ENCODE measurements at regions not wholly inside any gene's neighbourhood (a gene's known extent, or its start where the extent isn't known, plus 50 kb on each side); places are given as distances from the start of the nearest gene placed in this dataset.

GRCh38 chr5:110855961-110856360, 117.2 kb downstream of the SLC25A46 start:
- TF ChIP-seq, protein P1, sequence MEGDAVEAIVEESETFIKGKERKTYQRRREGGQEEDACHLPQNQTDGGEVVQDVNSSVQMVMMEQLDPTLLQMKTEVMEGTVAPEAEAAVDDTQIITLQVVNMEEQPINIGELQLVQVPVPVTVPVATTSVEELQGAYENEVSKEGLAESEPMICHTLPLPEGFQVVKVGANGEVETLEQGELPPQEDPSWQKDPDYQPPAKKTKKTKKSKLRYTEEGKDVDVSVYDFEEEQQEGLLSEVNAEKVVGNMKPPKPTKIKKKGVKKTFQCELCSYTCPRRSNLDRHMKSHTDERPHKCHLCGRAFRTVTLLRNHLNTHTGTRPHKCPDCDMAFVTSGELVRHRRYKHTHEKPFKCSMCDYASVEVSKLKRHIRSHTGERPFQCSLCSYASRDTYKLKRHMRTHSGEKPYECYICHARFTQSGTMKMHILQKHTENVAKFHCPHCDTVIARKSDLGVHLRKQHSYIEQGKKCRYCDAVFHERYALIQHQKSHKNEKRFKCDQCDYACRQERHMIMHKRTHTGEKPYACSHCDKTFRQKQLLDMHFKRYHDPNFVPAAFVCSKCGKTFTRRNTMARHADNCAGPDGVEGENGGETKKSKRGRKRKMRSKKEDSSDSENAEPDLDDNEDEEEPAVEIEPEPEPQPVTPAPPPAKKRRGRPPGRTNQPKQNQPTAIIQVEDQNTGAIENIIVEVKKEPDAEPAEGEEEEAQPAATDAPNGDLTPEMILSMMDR (optimal IDR thresholded peaks at IDR 0.05 in 1 of 3, IDR thresholded peaks at IDR 0.05 in 1 of 3, conservative IDR thresholded peaks at IDR 0.05 in 1 of 3; ENCODE audit: extremely low read depth in 1 of 3, insufficient read depth in 2 of 3, low read length in 3 of 3): no peak
- TF ChIP-seq EZH2 (IDR thresholded peaks at IDR 0.05; ENCODE audit: low read length): no peak
